CD14-positive monocyte (primary cell): ENCODE measurements at regions not wholly inside any gene's neighbourhood (a gene's known extent, or its start where the extent isn't known, plus 50 kb on each side); places are given as distances from the start of the nearest gene placed in this dataset.

ENCODE experiments used
- DNase-seq, 3 donors: peaks; one replicate each; pipeline ENCODE4 v3.0.0-alpha.2; 2011 to 2022
- H2AFZ ChIP-seq: 2 replicates; pipeline ENCODE4 v1.6.0; 2012; ENCODE audit warnings: mild to moderate bottlenecking, low read depth, low read length, inconsistent platforms; ENCODE audit not compliant: insufficient read depth, poor library complexity, severe bottlenecking
- H3K27ac ChIP-seq, 2 donors: 1 replicate in 1 of 2; 2 replicates in 1 of 2; pipeline ENCODE4 v1.5.1; 2012 to 2013; ENCODE audit warnings: low read length in 2 of 2, control low read depth in 1 of 2, inconsistent platforms in 1 of 2, low read depth in 1 of 2, mild to moderate bottlenecking in 1 of 2
- H3K27me3 ChIP-seq, 2 donors: one replicate each; pipeline versions ENCODE4 v1.6.0 to v1.6.1; 2011 to 2013; ENCODE audit warnings: low read length in 2 of 2; ENCODE audit not compliant: control insufficient read depth in 2 of 2, insufficient read depth in 2 of 2
- H3K36me3 ChIP-seq, 2 donors: replicated peaks in 1 of 2; 1 replicate in 1 of 2; 2 replicates in 1 of 2; pipeline versions ENCODE4 v1.5.1 to v1.6.1; 2012 to 2013; ENCODE audit warnings: low read length in 2 of 2, control low read depth in 1 of 2, inconsistent platforms in 1 of 2, mild to moderate bottlenecking in 1 of 2; ENCODE audit not compliant: insufficient read depth in 2 of 2, control insufficient read depth in 1 of 2
- H3K4me1 ChIP-seq, 2 donors: 1 replicate in 1 of 2; 2 replicates in 1 of 2; pipeline versions ENCODE4 v1.5.1 to v1.6.1; 2012 to 2013; ENCODE audit warnings: low read length in 2 of 2, control low read depth in 1 of 2, inconsistent platforms in 1 of 2, mild to moderate bottlenecking in 1 of 2, moderate library complexity in 1 of 2; ENCODE audit not compliant: insufficient read depth in 2 of 2, control insufficient read depth in 1 of 2
- H3K4me2 ChIP-seq: replicated peaks from 2 replicates; pipeline ENCODE3; 2012; ENCODE audit warnings: low read length, moderate library complexity, mild to moderate bottlenecking; ENCODE audit not compliant: poor library complexity, severe bottlenecking; ENCODE audit errors: extremely low read depth
- H3K4me3 ChIP-seq, 3 experiments: fragments of 200-600 bp in 1 of 3; sonication (generic) in 1 of 3; replicated peaks in 1 of 3; 1 replicate in 2 of 3; 2 replicates in 1 of 3; pipeline ENCODE4 v1.5.1; 2011 to 2013; ENCODE audit warnings: low read length in 3 of 3, mild to moderate bottlenecking in 3 of 3, control low read depth in 2 of 3, low read depth in 2 of 3, inconsistent platforms in 1 of 3, moderate library complexity in 1 of 3
- H3K79me2 ChIP-seq: 2 replicates; pipeline ENCODE4 v1.6.0; 2012; ENCODE audit warnings: mild to moderate bottlenecking, control low read depth, inconsistent platforms, low read length, moderate library complexity; ENCODE audit not compliant: insufficient read depth
- H3K9ac ChIP-seq: 2 replicates; pipeline ENCODE4 v1.6.0; 2017; ENCODE audit warnings: low read length, mild to moderate bottlenecking; ENCODE audit not compliant: insufficient read depth, poor library complexity, severe bottlenecking
- H3K9me3 ChIP-seq, 2 donors: replicated peaks in 1 of 2; 1 replicate in 1 of 2; 2 replicates in 1 of 2; pipeline versions ENCODE4 v1.5.1 to v1.6.1; 2012 to 2013; ENCODE audit warnings: low read length in 2 of 2, control low read depth in 1 of 2; ENCODE audit not compliant: control insufficient read depth in 1 of 2, insufficient read depth in 1 of 2
- H4K20me1 ChIP-seq: 2 replicates; pipeline ENCODE4 v1.6.0; 2012; ENCODE audit warnings: mild to moderate bottlenecking, low read length, control low read depth, moderate library complexity; ENCODE audit not compliant: insufficient read depth
- H3K27ac Mint-ChIP-seq, 7 donors: one replicate each; pipeline ENCODE4 v1.8.0; 2020; ENCODE audit warnings: mild to moderate bottlenecking in 7 of 7, mixed read lengths in 7 of 7, moderate library complexity in 6 of 7, inconsistent platforms in 2 of 7
- H3K27me3 Mint-ChIP-seq, 3 donors: one replicate each; pipeline ENCODE4 v1.8.0; 2021 to 2022; ENCODE audit warnings: low read depth in 3 of 3, mild to moderate bottlenecking in 3 of 3, mixed read lengths in 3 of 3, moderate library complexity in 3 of 3, inconsistent platforms in 1 of 3
- H3K36me3 Mint-ChIP-seq, 2 donors: one replicate each; pipeline ENCODE4 v1.8.0; 2020; ENCODE audit warnings: mixed read lengths in 2 of 2, inconsistent platforms in 1 of 2, mild to moderate bottlenecking in 1 of 2
- H3K4me1 Mint-ChIP-seq: one replicate; pipeline ENCODE4 v1.8.0; 2020; ENCODE audit warnings: mild to moderate bottlenecking, mixed read lengths
- H3K4me3 Mint-ChIP-seq, 2 donors: one replicate each; pipeline ENCODE4 v1.8.0; 2020; ENCODE audit warnings: mild to moderate bottlenecking in 2 of 2, mixed read lengths in 2 of 2, moderate library complexity in 1 of 2
- H3K9me3 Mint-ChIP-seq, 7 donors: one replicate each; pipeline ENCODE4 v1.8.0; 2020 to 2022; ENCODE audit warnings: mixed read lengths in 7 of 7, mild to moderate bottlenecking in 6 of 7, moderate library complexity in 6 of 7, inconsistent platforms in 2 of 7
- CTCF ChIP-seq: fragments of 200-600 bp; IDR thresholded peaks from one replicate; pipeline ENCODE4 v1.8.0; 2022; ENCODE audit warnings: antibody characterized with exemption, mild to moderate bottlenecking
- WGBS: methylation state at CpG from one replicate; pipeline ENCODE4 v1.1.5; 2013; ENCODE audit warnings: missing lambda C conversion rate; ENCODE audit not compliant: insufficient coverage; 5-methylcytosine and 5-hydroxymethylcytosine counted together
- intact Hi-C, 2 donors: fragments of 100-400 bp; cut with micrococcal nuclease; formaldehyde crosslinking; loops; one replicate each; pipeline versions ENCODE4 v1.15.0 to v1.15.1; 2023

GRCh38 chr12:91492648-91493047 is 310.0 kb upstream of the DCN start:
- Mint-ChIP-seq H3K36me3 (no peaks in the 10 kb centered on the region), H3K27ac (no peak overlapping the region), H3K4me1 (no peaks in the 10 kb centered on the region), H3K4me3 (no peak overlapping the region), H3K27me3 (no peaks in the 10 kb centered on the region), H3K9me3 (peaks cover 0 to 6% (median 3%) of the 10 kb centered on the region in 7 donors)
- Histone ChIP-seq H3K9ac (no peak overlapping the region), H3K9me3 (no peaks in the 10 kb centered on the region), H3K36me3 (no peaks in the 10 kb centered on the region), H4K20me1 (no peaks in the 10 kb centered on the region), H2AFZ (no peak overlapping the region), H3K4me1 (no peaks in the 10 kb centered on the region), H3K27ac (no peak overlapping the region), H3K4me2 (no peak overlapping the region), H3K4me3 (no peak overlapping the region), H3K79me2 (no peaks in the 10 kb centered on the region), H3K27me3 (no peaks in the 10 kb centered on the region)
- TF ChIP-seq CTCF: no peak
- no CpG with 5 or more reads among the region's 1 CpG for WGBS
- intact Hi-C loops: no loop called here
- DNase-seq: no peak

- WGBS: no CpG with 5 or more reads among the region's 4 CpGs
- no peak for DNase-seq
- no peaks in the 10 kb centered on the region for H3K79me2 ChIP-seq
- H3K27ac ChIP-seq: no peak overlapping the region
- Mint-ChIP-seq H3K27me3 (no peaks in the 10 kb centered on the region), H3K36me3 (no peaks in the 10 kb centered on the region), H3K9me3 (peaks cover 0 to 5% (median 3%) of the 10 kb centered on the region in 7 donors), H3K4me1 (no peaks in the 10 kb centered on the region), H3K4me3 (no peak overlapping the region), H3K27ac (no peak overlapping the region)
- no peaks in the 10 kb centered on the region for H3K9me3 ChIP-seq
- H3K4me1 ChIP-seq: no peaks in the 10 kb centered on the region
- H2AFZ ChIP-seq: no peak overlapping the region
- H3K4me3 ChIP-seq: no peak overlapping the region
- H3K27me3 ChIP-seq: no peaks in the 10 kb centered on the region
- H3K4me2 ChIP-seq: no peak overlapping the region
- H3K36me3 ChIP-seq: no peaks in the 10 kb centered on the region
- no peaks in the 10 kb centered on the region for H4K20me1 ChIP-seq
- intact Hi-C loops: no loop called here
- no peak overlapping the region for H3K9ac ChIP-seq
- TF ChIP-seq CTCF: no peak
Observed at GRCh38 chr12:91490667-91491311, 308.2 kb upstream of the DCN start.
